Tibial nerve (tissue), 4 donors: ENCODE measurements at regions not wholly inside any gene's neighbourhood (a gene's known extent, or its start where the extent isn't known, plus 50 kb on each side); places are given as distances from the start of the nearest gene placed in this dataset.

ENCODE experiments used
- DNase-seq, 2 donors: peaks; one replicate each; pipeline ENCODE4 v3.0.0-alpha.2; 2019; ENCODE audit warnings: low spot score in 2 of 2
- H3K27ac ChIP-seq, 4 donors: fragments of 200-600 bp; sonication (generic) in 3 of 4; one replicate each; pipeline ENCODE4 v1.5.1; 2017 to 2019; ENCODE audit warnings: mild to moderate bottlenecking in 1 of 4
- H3K27me3 ChIP-seq, 2 donors: fragments of 200-600 bp; sonication (generic) in 1 of 2; one replicate each; pipeline versions ENCODE4 v1.5.1 to v1.6.0; 2017 to 2019
- H3K36me3 ChIP-seq, 3 donors: fragments of 200-600 bp; sonication (generic); one replicate each; pipeline ENCODE4 v1.5.1; 2018 to 2019
- H3K4me1 ChIP-seq, 4 donors: fragments of 200-600 bp; sonication (generic) in 3 of 4; one replicate each; pipeline ENCODE4 v1.5.1; 2017 to 2019
- H3K4me3 ChIP-seq, 4 donors: fragments of 200-600 bp; sonication (generic) in 3 of 4; one replicate each; pipeline ENCODE4 v1.5.1; 2017 to 2019; ENCODE audit warnings: mild to moderate bottlenecking in 1 of 4, moderate library complexity in 1 of 4
- H3K9me3 ChIP-seq, 4 donors: fragments of 200-600 bp; sonication (generic) in 3 of 4; one replicate each; pipeline ENCODE4 v1.5.1; 2017 to 2019
- CTCF ChIP-seq, 5 experiments: fragments of 200-600 bp in 3 of 5; fragments of 450-650 bp in 2 of 5; sonication (generic) in 3 of 5; IDR thresholded peaks; one replicate each; pipeline ENCODE4 v1.5.1; 2016 to 2019; ENCODE audit warnings: antibody characterized with exemption in 5 of 5, mild to moderate bottlenecking in 3 of 5, moderate library complexity in 2 of 5
- EP300 ChIP-seq, 2 donors: sonication (generic); formaldehyde crosslinking; IDR thresholded peaks; one replicate each; pipeline ENCODE4 v1.6.1; 2017; ENCODE audit warnings: antibody characterized with exemption in 2 of 2, mild to moderate bottlenecking in 1 of 2
- POLR2A ChIP-seq, 2 donors: fragments of 450-650 bp; IDR thresholded peaks; one replicate each; pipeline ENCODE4 v1.6.1; 2017; ENCODE audit warnings: antibody characterized with exemption in 2 of 2, mild to moderate bottlenecking in 2 of 2, moderate library complexity in 2 of 2
- WGBS, 2 donors: methylation state at CpG; one replicate each; pipeline ENCODE4 v1.1.5; 2018; 5-methylcytosine and 5-hydroxymethylcytosine counted together

DNA sequence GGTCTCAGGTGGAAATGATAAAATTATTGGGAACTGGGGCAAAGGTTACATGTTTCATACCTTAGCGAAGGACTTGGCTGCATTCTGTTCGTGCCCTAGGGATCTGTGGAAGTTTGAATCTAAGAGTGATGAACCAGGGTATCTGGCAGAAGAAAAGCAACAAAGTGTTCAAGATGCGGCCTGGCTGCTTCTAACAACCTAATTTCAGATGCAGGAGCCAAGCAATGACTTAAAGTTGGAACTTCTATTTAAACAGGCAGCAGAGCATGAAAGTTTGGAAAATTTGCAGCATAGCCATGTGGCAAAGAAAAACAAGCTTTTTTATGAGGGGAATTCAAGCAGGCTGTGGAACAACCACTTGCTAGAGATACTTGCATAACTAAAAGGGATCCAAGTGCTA lies 73.5 kb downstream of the CD24 start:
- 86 to 91% methylated on average over 3 of the region's 3 CpGs for WGBS, 2 donors
- H3K27me3 ChIP-seq = no peaks in the 10 kb centered on the region
- no peak for TF ChIP-seq EP300 (IDR thresholded peaks at IDR 0.05)
- no peak for TF ChIP-seq CTCF (IDR thresholded peaks at IDR 0.05)
- no peak for TF ChIP-seq POLR2A (IDR thresholded peaks at IDR 0.05)
- H3K4me3 ChIP-seq = no peak overlapping the region
- H3K4me1 ChIP-seq = no peaks in the 10 kb centered on the region
- no peak for DNase-seq
- H3K27ac ChIP-seq = no peak overlapping the region
- H3K9me3 ChIP-seq = peaks cover 0 to 26% (median 0%) of the 10 kb centered on the region in 4 donors
- H3K36me3 ChIP-seq = no peaks in the 10 kb centered on the region

DNA sequence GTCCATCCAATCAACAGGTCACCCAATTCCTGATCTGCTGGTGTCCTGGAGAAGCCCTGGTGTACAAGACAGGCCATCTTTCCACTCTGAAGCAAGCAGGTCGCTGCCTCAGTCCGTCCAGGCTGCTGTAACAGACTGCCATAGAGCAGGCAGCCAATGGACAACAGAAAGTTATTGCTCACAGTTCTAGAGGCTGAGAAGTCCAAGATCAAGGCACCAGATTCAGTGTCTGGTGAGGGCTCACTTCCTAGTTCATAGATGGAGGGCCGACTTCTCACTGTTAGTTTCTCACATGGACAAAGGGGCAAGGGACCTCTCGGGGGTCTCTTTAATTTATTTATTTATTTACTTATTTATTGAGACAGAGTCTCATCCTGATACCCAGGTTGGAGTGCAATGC lies 74.8 kb downstream of the CD24 start:
- no peak overlapping the region for H3K4me3 ChIP-seq
- H3K36me3 ChIP-seq = no peaks in the 10 kb centered on the region
- H3K9me3 ChIP-seq = peaks cover 0 to 26% (median 0%) of the 10 kb centered on the region in 4 donors
- TF ChIP-seq POLR2A (IDR thresholded peaks at IDR 0.05) (no peak), CTCF (IDR thresholded peaks at IDR 0.05) (no peak), EP300 (IDR thresholded peaks at IDR 0.05) (no peak)
- no peaks in the 10 kb centered on the region for H3K27me3 ChIP-seq
- DNase-seq = no peak
- WGBS, 2 donors = 88 to 98% methylated on average over 4 of the region's 4 CpGs
- no peaks in the 10 kb centered on the region for H3K4me1 ChIP-seq
- H3K27ac ChIP-seq = no peak overlapping the region

DNA sequence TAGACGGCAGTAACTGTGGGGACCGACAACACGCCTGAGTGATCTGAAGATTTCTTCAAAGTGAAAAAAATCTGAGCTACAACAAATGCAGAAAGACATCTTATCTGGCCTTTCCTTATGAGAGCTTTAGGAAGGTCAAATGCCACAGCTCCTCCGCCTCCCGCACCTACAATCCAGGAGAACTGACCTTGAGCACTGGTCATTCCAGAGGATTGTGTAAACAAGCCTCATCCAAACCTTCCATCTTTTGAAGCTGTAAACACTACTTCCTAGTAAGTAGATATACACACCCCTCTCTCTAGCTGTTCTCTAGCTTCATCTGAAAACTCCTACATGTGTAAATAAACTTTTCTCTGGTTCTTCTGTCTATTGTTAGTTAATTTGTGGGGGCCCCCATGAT lies 76.9 kb downstream of the CD24 start:
- 82 to 85% methylated on average over 5 of the region's 5 CpGs for WGBS, 2 donors
- DNase-seq = no peak
- H3K4me1 ChIP-seq = no peaks in the 10 kb centered on the region
- H3K36me3 ChIP-seq = no peaks in the 10 kb centered on the region
- no peaks in the 10 kb centered on the region for H3K27me3 ChIP-seq
- H3K4me3 ChIP-seq = no peak overlapping the region
- H3K27ac ChIP-seq = no peak overlapping the region
- peaks cover 0 to 25% (median 0%) of the 10 kb centered on the region in 4 donors for H3K9me3 ChIP-seq
- TF ChIP-seq POLR2A (IDR thresholded peaks at IDR 0.05) (no peak), CTCF (IDR thresholded peaks at IDR 0.05) (no peak), EP300 (IDR thresholded peaks at IDR 0.05) (no peak)

GRCh38 chr6:106895703-106896040 lies 78.9 kb downstream of the CD24 start:
- WGBS, 2 donors = 65 to 79% methylated on average over 5 of the region's 5 CpGs
- Histone ChIP-seq H3K36me3 (no peaks in the 10 kb centered on the region), H3K9me3 (peaks cover 0 to 9% (median 0%) of the 10 kb centered on the region in 4 donors), H3K27me3 (no peaks in the 10 kb centered on the region), H3K27ac (no peak overlapping the region), H3K4me3 (no peak overlapping the region), H3K4me1 (no peaks in the 10 kb centered on the region)
- TF ChIP-seq CTCF (IDR thresholded peaks at IDR 0.05) (no peak), POLR2A (IDR thresholded peaks at IDR 0.05) (no peak), EP300 (IDR thresholded peaks at IDR 0.05) (no peak)
- DNase-seq = no peak

- no peaks in the 10 kb centered on the region for H3K4me1 ChIP-seq
- no peaks in the 10 kb centered on the region for H3K36me3 ChIP-seq
- 81 to 84% methylated on average over 6 of the region's 6 CpGs for WGBS, 2 donors
- no peaks in the 10 kb centered on the region for H3K27me3 ChIP-seq
- H3K9me3 ChIP-seq = peaks cover 0 to 6% (median 0%) of the 10 kb centered on the region in 4 donors
- DNase-seq = no peak
- TF ChIP-seq EP300 (IDR thresholded peaks at IDR 0.05) (no peak), CTCF (IDR thresholded peaks at IDR 0.05) (no peak), POLR2A (IDR thresholded peaks at IDR 0.05) (no peak)
- no peak overlapping the region for H3K27ac ChIP-seq
- no peak overlapping the region for H3K4me3 ChIP-seq
These were observed 79.4 kb downstream of the CD24 start for GRCh38 chr6:106894978-106895702.
